HG02970 (cell line): ENCODE measurements at regions not wholly inside any gene's neighbourhood (a gene's known extent, or its start where the extent isn't known, plus 50 kb on each side); places are given as distances from the start of the nearest gene placed in this dataset.

Source experiments
- ATAC-seq: cut with Tn5 transposase; IDR thresholded peaks from one replicate; pipeline ENCODE4 v1.9.1; 2021; ENCODE audit warnings: mild to moderate bottlenecking, moderate library complexity, moderate number of reproducible peaks; ENCODE audit not compliant: unreplicated experiment, low FRiP score

DNA sequence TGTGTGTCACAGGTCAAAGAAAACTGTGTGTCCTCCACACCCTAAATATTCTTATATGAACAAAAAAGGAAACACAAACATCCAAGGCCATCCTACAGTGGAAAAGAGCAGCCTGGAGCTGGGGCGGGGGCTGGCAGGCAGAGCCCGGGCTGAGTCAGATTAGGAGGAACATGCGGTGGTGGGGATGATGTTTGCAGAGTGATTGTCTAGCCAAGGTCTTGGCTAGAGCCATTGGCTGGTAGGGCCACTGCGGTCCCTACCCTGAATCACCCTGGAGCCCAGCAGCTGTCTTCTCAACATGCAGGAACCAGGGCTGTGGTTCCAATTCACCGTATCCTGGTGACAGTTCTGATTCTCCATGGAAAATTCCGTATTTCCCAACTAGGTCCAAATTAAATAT, 439.5 kb downstream of the FGF9 start:
- no peak for ATAC-seq

DNA sequence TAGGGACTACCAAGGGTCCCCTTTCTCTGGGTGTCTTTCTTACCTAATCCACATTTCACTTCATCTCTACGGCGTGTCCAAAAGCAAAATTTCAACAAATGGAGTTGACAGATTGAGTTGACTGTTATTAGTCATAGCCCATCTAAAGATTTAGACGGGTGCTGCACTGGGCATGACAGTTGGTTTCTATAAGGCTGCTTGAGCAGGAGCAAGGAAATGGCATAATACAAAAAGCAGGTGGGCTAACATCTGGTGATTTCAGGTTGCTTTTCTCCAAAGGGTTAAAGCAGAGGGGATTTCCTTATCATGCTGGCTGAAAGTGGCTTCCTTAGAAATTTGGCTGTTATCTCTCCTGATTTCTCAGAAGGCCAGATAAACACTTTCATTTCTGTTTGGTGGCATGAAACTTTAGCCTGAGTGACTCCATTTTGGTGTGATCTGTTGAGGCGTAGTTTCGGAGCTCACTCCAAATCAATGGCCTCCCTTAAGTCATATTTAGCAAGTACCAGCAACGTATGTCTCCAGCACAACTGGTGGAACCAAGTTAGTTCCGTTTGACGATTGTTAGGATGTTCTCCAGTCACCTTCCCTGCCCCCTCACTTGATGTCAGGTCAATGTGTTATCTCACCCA, 440.4 kb downstream of the FGF9 start:
- no peak for ATAC-seq

DNA sequence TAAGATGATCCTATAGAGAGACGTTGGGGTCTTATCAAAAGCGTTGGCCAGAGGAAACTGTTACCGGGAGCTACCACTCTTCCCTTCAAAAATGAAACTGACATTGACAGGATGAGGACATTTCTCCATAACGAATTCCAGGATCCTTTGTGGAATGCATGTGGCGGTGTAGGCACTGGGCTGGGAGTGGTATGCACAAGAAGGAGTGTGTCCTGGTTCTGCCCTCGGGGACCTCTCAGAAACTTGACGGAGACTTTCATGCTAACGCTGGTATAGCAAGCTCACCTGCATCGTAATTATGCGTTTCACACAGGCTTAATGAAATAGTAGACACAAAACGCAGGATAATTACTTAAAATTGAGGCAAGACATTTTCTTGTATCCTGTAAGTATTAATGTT, 441.1 kb downstream of the FGF9 start:
- ATAC-seq = no peak

DNA sequence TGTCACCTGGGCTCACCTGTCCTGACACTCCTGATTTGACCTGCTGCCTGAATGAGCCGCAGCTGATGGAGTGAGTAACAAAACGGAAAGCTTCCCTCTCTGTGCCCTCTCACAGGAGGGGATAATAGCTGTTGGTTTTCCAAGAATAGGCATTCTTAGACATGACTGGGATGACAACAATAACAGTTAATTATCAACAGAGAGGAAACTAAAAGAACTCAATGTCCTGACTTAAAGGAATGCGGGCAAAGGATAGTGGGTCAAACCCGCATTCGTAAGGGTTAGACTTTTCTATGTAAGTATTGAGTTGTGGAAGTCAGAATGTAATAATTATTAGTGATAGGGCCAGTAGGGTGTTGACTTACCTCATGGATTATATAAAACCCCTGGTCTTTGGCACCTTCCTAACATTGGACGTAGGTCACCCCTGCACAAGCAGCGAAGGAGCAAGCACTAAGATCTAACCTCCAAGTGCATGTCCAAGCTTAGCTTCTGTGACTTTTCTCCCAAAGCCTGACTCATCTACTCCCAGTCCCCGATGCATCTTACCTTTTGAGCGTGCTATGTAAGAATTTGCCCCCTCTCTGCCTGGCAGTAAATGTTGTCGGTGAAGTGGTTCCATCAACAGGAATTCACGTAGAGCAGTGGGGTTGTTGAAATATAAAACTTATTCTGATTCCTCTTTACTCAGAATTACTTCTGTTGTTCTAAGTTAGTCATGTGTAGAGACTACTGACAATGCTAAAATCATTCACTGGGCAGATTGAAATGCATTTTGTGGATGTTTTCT, 442.3 kb downstream of the FGF9 start:
- no peak for ATAC-seq

DNA sequence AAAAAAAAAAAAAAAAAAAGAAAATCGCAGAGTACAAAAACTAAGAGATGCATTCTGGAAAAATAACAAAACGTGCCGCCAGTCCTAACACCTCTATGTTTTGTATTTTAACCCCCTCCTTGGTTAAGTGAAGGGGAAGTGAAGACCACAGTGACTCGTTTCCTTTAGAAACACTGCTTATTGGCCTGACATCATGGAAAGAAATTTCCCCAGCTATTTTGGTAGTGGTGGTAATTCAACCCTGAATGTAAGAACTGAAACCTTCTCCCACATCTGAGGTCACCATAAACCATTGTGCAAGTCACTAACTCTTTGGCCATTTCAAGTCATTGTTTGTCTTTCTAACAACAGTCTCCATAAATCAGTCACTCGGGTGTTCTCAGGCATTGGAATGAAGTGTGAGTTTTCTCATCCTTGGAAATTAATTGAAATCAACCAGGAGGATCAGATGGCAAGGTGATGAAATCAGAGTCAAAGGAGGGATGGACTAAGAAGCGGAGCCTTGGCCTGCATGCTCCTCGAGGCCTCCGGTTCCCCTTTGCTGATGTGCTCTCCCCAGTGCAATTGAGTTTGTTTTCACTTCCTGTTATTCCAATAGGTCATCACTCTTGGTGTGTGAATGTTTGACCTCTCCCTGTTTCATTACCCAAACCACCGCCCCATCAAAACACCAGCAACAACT, 443.9 kb downstream of the FGF9 start:
- peak; percentile 88 for ATAC-seq

DNA sequence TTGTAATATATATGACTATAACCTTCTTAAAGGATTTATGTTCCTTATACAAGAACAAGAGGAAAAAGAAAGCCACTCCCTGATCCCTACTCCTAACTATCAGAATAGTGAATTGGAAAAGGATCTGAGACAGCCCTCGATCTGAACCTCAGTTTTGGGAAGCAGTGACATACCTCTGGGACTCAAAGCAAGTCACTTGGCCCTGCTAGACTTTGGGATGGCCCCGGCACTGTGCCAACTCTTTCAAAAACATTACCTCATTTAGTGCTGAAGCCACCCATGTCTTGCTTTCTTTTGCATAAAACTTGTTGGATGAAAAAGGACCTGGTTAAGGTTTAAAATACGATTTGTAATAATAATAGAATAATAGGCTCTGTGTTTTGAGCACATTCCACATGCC, 447.3 kb downstream of the FGF9 start:
- no peak for ATAC-seq

DNA sequence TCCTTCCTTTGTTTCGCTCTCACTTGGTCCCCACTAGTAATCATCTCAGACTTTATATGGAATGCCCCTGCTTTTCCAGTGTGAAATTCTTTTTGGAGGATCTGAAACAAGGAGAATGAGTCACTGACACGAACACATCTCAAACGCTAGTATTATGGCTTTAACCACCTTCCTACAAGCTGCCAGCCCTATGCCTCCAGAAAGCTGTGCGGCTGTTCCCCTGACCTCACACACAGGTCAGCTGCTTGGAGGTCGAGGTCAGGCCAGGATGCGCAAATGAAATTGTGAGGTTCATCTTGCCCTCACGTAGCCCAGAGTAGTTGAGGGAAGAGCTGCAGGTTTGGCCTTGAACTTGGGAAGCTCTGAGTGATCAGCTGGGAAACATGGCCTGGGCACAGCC, 449.8 kb downstream of the FGF9 start:
- ATAC-seq = no peak

DNA sequence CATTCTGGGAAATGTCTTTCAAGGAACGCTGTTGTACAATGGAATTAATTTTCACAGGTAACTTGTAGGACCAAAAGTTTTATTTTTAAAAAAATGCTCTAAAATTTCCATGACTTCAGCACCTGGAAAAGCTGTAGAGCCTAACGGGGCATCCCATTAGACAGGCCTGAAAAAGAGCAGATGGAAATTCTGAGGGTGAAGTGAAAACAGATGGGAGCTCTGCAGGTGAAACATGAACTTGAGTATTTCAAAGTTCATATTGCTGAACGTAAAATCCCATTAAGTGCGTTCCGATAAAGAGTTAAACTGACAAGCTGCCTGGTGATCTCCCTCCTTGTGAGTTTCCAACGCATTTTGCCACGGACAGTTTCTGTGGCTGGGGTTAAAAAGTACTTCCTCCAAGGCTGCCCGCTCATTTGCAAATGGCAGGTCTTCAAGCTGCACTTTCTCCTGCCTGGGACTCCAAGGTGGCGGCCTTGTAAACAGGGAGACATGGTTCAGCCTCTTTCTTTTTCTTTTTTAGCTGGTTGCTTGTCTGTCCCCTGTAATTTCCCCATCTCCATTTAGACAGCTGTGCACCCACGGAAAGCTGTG, 450.4 kb downstream of the FGF9 start:
- ATAC-seq = no peak

DNA sequence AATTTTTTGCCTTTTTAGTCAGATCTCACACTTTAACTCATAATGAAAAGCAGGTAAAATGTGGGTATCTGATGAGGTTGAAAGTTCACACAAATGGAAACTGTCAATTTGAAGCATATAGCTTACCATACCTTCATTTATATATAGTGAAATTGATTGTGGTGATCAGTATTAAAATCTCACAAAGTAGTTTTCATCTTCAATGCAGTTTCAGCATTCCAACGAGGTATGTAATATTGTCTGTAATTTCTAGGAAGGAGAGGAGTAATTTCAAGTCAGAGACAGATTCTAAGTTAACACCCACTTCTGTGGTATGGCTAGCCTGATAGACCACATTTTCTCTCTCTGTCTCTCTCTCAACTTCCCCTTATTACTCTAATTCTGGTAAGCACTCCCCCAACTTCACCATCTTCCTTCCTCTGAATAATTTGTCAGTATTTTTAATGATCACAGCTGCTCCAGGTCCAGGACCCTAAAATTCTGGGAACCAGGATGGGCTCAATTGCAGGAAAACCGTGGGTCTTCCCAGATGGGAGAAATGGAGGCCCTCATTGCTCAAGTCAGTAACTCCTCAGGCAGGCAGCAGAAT, 455.7 kb downstream of the FGF9 start:
- ATAC-seq = no peak

DNA sequence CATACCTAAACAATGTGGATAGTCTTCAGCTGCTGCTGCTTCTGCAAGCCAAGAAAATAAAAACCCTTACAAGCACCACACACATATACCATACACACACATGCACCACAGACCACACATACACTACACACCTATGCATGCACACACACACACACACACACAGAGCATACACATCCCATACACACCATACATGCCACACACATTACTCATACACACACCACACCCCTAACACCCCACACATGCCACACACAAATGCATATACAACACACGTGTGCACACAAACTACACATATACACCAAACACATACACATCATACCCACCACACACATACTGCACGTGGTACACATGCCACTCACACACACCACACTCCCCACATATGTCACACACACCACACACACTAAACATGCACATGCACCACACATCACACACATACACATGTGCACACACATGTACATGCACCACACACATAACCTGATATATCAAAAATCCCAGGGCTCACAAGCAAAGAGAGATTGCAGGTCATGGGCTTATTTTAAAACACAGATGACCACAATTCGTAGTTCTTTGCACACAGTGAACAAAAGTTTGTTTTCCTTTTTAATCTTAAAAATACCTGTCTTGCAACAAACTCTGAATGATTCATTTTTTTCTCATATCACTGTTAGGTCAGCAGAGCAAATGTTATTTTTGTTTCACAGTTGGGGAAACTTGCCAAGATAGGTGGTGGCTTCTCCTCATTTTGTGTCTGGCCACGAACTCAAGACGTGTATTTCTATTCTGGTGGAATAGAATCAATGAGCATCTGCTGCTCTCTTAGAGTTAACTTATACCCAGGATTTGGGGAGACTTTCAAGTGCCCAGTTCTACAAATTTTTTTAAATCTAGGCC, 456.6 kb downstream of the FGF9 start:
- ATAC-seq = no peak

DNA sequence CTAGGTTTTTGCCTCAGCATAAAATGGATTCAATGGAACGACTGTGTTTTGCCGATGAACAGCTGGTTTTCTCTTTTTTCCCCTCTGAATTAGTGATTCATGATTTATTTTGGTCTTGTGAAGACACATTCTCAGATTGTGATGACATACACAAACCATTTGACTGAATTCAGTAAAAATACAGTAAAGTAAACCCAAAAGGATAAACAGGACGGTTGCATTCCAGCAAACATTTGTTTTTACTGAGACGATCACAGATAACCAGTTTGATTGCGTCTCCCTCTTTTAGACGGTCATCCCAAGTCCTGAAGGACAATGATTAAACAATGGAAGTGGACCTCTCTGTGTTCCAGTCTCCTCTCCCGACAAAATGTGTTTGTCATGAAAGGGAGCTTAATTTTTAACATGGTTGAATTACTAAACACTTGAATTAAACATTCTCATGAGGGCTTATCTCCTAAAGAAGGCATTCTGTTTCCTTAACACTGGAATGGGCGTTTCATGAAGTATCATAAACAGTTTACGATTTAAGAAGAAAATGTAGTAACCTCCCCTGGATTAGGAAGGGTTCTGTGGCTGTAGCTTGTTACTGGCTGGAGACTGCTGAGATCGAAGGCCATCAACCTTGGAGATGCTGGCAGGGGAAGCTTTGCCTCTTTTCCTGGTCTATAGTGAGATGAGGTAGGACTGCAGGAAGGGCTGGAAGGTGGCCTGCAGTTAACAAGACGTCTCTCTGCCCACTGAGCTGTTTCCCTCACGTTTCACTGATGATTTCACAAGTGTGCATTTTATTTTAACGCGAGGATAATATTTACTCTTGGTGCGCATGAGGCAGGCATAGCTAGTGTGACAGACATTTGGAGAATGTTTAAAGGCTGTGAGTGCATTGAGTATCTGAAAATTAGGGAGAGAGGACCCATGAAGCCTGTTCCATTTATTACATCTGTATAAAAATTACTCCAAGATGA, 457.9 kb downstream of the FGF9 start:
- no peak for ATAC-seq

DNA sequence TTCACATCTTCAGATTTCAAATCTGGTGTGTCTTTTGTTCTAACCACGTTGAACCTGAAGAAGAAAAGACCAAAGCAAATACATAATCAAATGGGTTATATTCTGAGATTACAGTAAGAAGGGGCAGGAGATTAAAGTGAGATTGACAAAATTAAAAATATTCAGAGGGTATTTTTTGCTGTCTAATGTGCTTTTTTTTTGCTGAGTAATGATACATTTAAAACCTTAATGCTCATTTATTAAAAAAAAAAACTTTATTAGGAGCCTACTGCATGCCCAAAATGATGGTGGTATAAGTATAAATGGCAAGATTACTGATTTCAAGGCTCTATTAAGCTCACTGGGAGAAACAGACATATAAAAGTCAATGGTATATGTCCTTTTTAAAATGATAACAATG, 459.4 kb downstream of the FGF9 start:
- ATAC-seq = no peak

DNA sequence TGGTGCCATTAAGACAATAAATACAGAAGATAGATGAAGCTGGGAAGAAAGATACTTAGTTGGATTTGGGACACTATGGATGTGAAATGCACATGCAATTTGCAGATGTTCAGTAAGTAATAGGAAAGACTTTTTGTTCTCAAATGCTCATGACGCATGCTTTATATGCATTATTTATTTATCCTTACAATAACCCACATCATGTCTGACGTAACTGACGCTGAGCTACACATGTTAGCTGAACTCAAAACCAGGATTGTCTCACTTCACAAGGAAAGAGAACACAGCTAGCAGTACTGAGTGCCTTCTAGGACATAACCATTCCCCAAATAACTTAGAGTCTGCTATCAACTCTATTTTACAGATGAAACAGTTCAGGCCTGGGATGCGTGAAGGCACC, 463.4 kb downstream of the FGF9 start:
- ATAC-seq = no peak

DNA sequence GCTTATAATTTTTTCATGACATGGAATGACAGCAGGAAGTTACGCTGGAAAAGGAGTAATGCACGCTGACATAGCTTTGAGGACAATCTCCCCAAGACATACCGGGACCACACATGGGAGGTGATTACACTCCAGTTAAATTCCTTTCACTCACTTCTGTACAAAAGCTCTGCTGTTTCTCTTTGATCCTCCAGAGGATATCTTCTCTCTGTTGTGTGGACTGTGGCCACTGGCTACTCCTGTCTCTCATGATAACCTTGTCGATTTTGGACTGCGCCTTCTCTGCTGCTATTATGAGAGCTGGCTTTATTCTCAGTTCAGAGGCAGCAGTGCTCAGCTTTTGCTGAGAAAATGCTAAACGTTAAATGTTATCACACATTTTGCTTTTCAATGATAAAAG, 464.6 kb downstream of the FGF9 start:
- no peak for ATAC-seq

DNA sequence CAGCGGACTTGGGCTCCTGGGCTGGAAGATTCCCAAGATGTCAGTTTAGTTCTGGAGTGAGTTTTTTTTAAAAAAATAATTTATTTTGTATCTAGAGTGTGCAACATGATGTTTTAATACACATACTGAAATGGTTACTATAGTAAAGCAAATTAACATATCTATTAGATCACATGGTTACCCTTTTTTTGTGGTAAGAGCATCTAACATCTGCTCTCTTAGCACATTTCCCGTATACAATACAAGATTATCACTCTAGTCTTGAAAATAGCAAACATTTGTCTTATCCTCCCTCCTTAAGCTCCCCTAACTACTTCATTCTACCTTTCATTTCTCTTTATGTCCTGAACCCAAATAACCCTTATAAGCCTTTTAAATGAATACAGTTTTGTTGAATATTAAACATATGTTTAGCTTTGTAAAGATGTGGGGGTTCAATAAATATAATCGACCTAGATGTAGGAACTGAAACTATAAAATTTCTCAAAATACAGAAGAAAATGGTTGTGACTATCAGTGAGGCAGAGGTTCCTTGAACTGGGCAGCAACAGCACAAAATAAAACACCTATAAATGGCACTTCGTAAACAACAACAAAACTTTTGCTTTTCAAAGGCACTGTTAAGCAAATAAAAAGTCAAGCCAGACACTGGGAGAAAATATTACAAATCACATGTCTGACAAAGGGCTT, 466.6 kb downstream of the FGF9 start:
- ATAC-seq = no peak

DNA sequence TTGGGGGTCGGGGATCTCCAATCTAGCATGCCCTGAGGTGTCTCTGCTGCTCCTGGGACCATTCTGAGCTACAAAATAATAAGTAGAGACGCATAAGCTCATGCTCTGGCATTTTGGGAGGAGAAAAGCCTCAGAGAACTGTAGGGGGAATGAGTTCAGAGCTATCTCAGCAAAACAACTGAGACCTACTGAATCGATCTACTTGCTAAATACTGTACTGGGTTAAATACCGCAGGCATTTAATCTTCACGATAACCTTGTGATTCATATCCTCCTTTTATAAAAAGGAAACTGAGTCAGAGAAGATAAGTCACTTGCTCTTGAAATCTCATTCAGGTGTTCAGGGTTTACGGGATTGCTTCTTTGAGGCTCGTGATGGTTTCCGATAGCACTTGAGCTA, 468.1 kb downstream of the FGF9 start:
- ATAC-seq = no peak

DNA sequence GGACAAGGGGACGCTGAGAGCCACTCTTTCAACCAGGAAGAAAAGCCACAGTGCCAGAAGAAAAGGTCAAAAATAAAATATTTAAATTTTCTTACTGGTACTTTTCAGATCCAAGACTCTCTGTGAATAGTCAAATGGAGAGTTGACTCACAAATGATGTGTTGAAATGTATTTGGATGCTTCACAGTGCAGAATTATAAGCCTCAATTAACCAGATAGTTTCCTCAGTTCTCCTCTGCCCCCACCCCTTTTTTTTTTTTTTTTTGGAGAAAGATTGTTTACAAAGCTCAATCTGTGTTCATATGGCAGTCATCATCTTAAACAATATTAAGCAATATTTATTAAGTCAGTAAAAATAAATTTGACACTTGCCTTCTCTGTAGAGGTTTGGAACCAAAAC, 470.8 kb downstream of the FGF9 start:
- no peak for ATAC-seq

DNA sequence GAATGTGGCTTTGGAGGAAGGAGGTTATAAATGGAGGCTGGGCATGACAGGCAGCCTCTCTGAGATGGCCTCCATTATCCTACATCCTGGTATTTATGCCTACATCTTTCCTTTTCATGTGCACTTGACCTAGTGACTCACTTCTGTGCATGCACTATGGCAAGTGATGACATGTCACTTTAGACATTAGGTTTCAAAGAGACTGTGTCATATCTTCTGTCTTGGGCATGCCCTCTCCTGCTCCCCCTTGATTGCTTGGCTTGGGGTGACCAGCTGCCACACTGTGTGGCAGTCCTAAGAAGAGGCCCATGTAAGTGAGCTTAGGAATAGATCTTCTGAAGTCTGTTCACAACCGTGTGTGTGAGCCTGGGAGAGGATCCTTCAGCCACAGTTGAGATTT, 472.8 kb downstream of the FGF9 start:
- no peak for ATAC-seq
